Neural progenitor cell (in vitro differentiated cells): ENCODE measurements at regions not wholly inside any gene's neighbourhood (a gene's known extent, or its start where the extent isn't known, plus 50 kb on each side); places are given as distances from the start of the nearest gene placed in this dataset.

Experiments
- EZH2phosphoT487 ChIP-seq: fragments of 200-600 bp; sonication (generic); IDR thresholded peaks from 2 replicates; pipeline ENCODE4 v1.6.1; 2017; ENCODE audit warnings: antibody characterized with exemption
- TF ChIP-seq, protein P1 (sequence below): fragments of 200-600 bp; sonication (generic); IDR thresholded peaks from 2 replicates; pipeline ENCODE4 v1.5.1; 2017; ENCODE audit warnings: antibody characterized with exemption, mild to moderate bottlenecking

DNA sequence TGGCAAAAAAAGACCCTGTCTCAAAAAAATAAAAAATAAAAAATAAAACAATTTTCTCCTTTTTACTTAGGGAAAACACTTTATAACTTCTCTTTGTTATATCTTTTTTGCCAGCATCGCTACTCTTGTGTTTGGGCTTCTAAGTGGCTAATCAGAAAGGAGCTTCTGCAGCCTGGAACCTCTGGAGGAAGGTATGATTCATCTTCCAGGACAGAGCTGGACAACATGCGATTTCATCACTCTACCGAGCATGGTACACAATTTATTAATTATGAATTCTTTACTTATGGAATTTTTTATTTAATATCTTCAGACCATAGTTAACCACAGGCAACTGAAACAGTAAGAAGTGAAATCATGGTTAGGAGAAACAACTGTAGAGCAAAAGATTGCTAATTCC lies 1254.3 kb upstream of the AGA start:
- TF ChIP-seq, protein P1, sequence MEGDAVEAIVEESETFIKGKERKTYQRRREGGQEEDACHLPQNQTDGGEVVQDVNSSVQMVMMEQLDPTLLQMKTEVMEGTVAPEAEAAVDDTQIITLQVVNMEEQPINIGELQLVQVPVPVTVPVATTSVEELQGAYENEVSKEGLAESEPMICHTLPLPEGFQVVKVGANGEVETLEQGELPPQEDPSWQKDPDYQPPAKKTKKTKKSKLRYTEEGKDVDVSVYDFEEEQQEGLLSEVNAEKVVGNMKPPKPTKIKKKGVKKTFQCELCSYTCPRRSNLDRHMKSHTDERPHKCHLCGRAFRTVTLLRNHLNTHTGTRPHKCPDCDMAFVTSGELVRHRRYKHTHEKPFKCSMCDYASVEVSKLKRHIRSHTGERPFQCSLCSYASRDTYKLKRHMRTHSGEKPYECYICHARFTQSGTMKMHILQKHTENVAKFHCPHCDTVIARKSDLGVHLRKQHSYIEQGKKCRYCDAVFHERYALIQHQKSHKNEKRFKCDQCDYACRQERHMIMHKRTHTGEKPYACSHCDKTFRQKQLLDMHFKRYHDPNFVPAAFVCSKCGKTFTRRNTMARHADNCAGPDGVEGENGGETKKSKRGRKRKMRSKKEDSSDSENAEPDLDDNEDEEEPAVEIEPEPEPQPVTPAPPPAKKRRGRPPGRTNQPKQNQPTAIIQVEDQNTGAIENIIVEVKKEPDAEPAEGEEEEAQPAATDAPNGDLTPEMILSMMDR = no peak
- TF ChIP-seq EZH2phosphoT487 = no peak
